LNCaP clone FGC (cell line): ENCODE measurements at regions not wholly inside any gene's neighbourhood (a gene's known extent, or its start where the extent isn't known, plus 50 kb on each side); places are given as distances from the start of the nearest gene placed in this dataset.
"Not testable (repeated sequence)": the region's sequence is repeated elsewhere in the genome, so short reads cannot be mapped to it uniquely, and the experiment has no call there.

ENCODE experiments used
- DNase-seq: peaks from one replicate; pipeline ENCODE4 v3.0.0-alpha.2; 2011; ENCODE audit warnings: low read depth
- H3K4me3 ChIP-seq: 2 replicates; pipeline ENCODE4 v1.5.1; 2011; ENCODE audit warnings: mild to moderate bottlenecking, low read depth, low read length, control low read depth
- TF ChIP-seq, protein P1 (sequence below): IDR thresholded peaks from 2 replicates; pipeline ENCODE4 v1.5.1; 2012; ENCODE audit warnings: mild to moderate bottlenecking; ENCODE audit not compliant: control insufficient read depth, insufficient read depth; ENCODE audit errors: extremely low read depth

- DNase-seq, H3K4me3 ChIP-seq: not testable (repeated sequence)
Observed at GRCh38 chr1:228611707-228612106, 123.6 kb upstream of the RHOU start.

DNA sequence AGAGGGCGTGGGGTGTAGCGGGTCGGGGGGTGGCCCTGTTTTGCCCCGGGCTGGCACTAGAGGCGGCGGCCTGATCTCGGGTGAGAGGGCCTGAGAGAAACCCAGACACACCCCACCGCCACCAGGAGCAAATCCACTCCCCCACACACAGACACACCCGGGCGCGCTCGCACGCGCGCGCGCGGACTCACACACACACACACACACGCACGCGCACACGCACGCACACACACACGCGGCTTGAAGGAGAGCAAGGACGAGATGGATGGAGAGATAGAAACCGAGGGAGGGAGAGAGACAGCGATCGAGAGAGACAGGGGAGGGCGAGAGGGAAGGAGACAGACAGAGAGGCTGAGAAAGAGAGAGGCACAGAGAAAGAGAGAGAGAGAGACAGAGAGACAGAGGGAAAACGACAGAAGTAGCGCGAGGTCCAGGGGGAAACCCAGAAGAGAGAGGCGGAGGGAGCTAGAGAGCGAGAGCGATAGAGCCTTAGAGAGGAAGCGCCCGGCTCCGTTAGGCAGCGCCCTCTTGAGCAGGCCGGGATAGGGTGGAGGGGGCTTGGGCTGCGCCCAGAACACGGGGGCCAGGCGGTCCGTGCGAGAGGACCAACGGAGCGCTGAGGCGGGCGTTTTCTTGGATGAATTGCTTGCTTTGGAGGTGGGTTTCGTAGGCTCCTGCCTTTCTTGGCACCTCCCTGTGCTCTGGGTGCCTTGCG, 113.1 kb upstream of the RHOU start:
- DNase-seq, H3K4me3 ChIP-seq: not testable (repeated sequence)

DNA sequence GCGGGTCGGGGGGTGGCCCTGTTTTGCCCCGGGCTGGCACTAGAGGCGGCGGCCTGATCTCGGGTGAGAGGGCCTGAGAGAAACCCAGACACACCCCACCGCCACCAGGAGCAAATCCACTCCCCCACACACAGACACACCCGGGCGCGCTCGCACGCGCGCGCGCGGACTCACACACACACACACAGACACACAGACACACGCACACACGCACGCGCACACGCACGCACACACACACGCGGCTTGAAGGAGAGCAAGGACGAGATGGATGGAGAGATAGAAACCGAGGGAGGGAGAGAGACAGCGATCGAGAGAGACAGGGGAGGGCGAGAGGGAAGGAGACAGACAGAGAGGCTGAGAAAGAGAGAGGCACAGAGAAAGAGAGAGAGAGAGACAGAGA, 108.8 kb upstream of the RHOU start:
- not testable (repeated sequence) for DNase-seq, H3K4me3 ChIP-seq

DNA sequence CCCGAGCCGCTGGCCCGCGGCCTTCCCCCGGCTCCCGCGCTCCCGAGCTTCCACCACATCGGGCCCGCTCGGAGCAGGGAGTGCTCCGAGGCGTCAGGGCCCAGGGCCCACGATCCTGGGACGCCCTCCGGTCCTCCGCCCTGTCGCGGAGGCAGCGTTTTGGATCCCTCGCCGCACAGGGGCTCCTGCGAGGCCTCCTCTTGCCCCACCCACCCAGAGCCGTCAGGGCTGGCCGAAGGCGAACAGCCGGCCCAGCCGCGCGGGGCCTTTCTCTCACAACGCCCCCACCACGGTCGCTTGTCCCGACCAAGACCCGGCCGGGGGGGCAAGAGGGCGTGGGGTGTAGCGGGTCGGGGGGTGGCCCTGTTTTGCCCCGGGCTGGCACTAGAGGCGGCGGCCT, 102.4 kb upstream of the RHOU start:
- not testable (repeated sequence) for H3K4me3 ChIP-seq, DNase-seq

DNA sequence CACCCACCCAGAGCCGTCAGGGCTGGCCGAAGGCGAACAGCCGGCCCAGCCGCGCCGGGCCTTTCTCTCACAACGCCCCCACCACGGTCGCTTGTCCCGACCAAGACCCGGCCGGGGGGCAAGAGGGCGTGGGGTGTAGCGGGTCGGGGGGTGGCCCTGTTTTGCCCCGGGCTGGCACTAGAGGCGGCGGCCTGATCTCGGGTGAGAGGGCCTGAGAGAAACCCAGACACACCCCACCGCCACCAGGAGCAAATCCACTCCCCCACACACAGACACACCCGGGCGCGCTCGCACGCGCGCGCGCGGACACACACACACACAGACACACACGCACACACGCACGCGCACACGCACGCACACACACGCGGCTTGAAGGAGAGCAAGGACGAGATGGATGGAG, 100.0 kb upstream of the RHOU start:
- not testable (repeated sequence) for DNase-seq, H3K4me3 ChIP-seq

DNA sequence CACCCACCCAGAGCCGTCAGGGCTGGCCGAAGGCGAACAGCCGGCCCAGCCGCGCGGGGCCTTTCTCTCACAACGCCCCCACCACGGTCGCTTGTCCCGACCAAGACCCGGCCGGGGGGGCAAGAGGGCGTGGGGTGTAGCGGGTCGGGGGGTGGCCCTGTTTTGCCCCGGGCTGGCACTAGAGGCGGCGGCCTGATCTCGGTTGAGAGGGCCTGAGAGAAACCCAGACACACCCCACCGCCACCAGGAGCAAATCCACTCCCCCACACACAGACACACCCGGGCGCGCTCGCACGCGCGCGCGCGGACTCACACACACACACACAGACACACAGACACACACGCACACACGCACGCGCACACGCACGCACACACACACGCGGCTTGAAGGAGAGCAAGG, 97.8 kb upstream of the RHOU start:
- H3K4me3 ChIP-seq, result peak overlapping the region; percentile 31; the same call in 1 of the 2 replicates
- not testable (repeated sequence) for DNase-seq

GRCh38 chr1:228646717-228647522, 88.4 kb upstream of the RHOU start:
- TF ChIP-seq, protein P1, sequence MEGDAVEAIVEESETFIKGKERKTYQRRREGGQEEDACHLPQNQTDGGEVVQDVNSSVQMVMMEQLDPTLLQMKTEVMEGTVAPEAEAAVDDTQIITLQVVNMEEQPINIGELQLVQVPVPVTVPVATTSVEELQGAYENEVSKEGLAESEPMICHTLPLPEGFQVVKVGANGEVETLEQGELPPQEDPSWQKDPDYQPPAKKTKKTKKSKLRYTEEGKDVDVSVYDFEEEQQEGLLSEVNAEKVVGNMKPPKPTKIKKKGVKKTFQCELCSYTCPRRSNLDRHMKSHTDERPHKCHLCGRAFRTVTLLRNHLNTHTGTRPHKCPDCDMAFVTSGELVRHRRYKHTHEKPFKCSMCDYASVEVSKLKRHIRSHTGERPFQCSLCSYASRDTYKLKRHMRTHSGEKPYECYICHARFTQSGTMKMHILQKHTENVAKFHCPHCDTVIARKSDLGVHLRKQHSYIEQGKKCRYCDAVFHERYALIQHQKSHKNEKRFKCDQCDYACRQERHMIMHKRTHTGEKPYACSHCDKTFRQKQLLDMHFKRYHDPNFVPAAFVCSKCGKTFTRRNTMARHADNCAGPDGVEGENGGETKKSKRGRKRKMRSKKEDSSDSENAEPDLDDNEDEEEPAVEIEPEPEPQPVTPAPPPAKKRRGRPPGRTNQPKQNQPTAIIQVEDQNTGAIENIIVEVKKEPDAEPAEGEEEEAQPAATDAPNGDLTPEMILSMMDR, result no peak
- peak overlapping the region; percentile 46 for H3K4me3 ChIP-seq
- no peak for DNase-seq

- TF ChIP-seq, protein P1, result no peak
- DNase-seq, result no peak
- no peak overlapping the region for H3K4me3 ChIP-seq
Observed at GRCh38 chr1:228647523-228648444, 87.5 kb upstream of the RHOU start.

GRCh38 chr1:228648647-228649383, 86.5 kb upstream of the RHOU start:
- TF ChIP-seq, protein P1, result no peak
- DNase-seq, result no peak
- no peak overlapping the region for H3K4me3 ChIP-seq
